NT2/D1 (cell line): ENCODE measurements at regions not wholly inside any gene's neighbourhood (a gene's known extent, or its start where the extent isn't known, plus 50 kb on each side); places are given as distances from the start of the nearest gene placed in this dataset.

Source experiments
- DNase-seq: peaks from one replicate; pipeline ENCODE4 v3.0.0-alpha.2; 2011; ENCODE audit warnings: low read depth, low spot score
- H3K27me3 ChIP-seq: 2 replicates; pipeline ENCODE4 v1.6.0; 2011; ENCODE audit warnings: mild to moderate bottlenecking; ENCODE audit not compliant: insufficient read length, insufficient read depth
- H3K36me3 ChIP-seq: 2 replicates; pipeline ENCODE4 v1.6.1; 2011; ENCODE audit warnings: mild to moderate bottlenecking, low read length, mixed read lengths; ENCODE audit not compliant: insufficient read depth, insufficient read length
- H3K4me1 ChIP-seq: 2 replicates; pipeline ENCODE4 v1.5.1; 2011; ENCODE audit not compliant: insufficient read depth, insufficient read length
- H3K4me3 ChIP-seq: 2 replicates; pipeline ENCODE4 v1.5.1; 2011; ENCODE audit warnings: low read depth; ENCODE audit not compliant: insufficient read length
- H3K9ac ChIP-seq: 2 replicates; pipeline ENCODE4 v1.6.0; 2011; ENCODE audit warnings: low read depth; ENCODE audit not compliant: insufficient read length
- H3K9me3 ChIP-seq: 2 replicates; pipeline ENCODE4 v1.5.1; 2011; ENCODE audit warnings: mild to moderate bottlenecking, low read length; ENCODE audit not compliant: insufficient read depth
- SUZ12 ChIP-seq: IDR thresholded peaks from 2 replicates; pipeline ENCODE4 v1.6.1; 2011; ENCODE audit not compliant: insufficient read length, insufficient read depth; ENCODE audit errors: extremely low read depth
- YY1 ChIP-seq: IDR thresholded peaks from 2 replicates; pipeline ENCODE4 v1.6.1; 2011; ENCODE audit not compliant: insufficient read length, insufficient read depth
- ZNF274 ChIP-seq: IDR thresholded peaks from 2 replicates; pipeline ENCODE4 v1.6.1; 2011; ENCODE audit warnings: mild to moderate bottlenecking, low read depth, low read length

GRCh38 chr11:122337704-122338103 is 221.7 kb upstream of the BLID start:
- DNase-seq: no peak
- Histone ChIP-seq H3K27me3 (no peaks in the 10 kb centered on the region), H3K4me3 (no peak overlapping the region), H3K4me1 (no peaks in the 10 kb centered on the region), H3K36me3 (no peaks in the 10 kb centered on the region), H3K9ac (no peak overlapping the region), H3K9me3 (no peaks in the 10 kb centered on the region)
- TF ChIP-seq ZNF274 (no peak), SUZ12 (no peak), YY1 (no peak)

GRCh38 chr11:122337241-122337640 is 221.2 kb upstream of the BLID start:
- no peak for DNase-seq
- no peaks in the 10 kb centered on the region for H3K27me3 ChIP-seq
- H3K36me3 ChIP-seq: no peaks in the 10 kb centered on the region
- no peaks in the 10 kb centered on the region for H3K4me1 ChIP-seq
- H3K9ac ChIP-seq: no peak overlapping the region
- TF ChIP-seq ZNF274 (no peak), YY1 (no peak), SUZ12 (no peak)
- H3K9me3 ChIP-seq: no peaks in the 10 kb centered on the region
- no peak overlapping the region for H3K4me3 ChIP-seq

- no peak overlapping the region for H3K9ac ChIP-seq
- H3K27me3 ChIP-seq: no peaks in the 10 kb centered on the region
- TF ChIP-seq SUZ12 (no peak), ZNF274 (no peak), YY1 (no peak)
- no peaks in the 10 kb centered on the region for H3K4me1 ChIP-seq
- no peak overlapping the region for H3K4me3 ChIP-seq
- no peaks in the 10 kb centered on the region for H3K36me3 ChIP-seq
- no peak for DNase-seq
- no peaks in the 10 kb centered on the region for H3K9me3 ChIP-seq
Observed at GRCh38 chr11:122336706-122337105, 220.7 kb upstream of the BLID start.

DNA sequence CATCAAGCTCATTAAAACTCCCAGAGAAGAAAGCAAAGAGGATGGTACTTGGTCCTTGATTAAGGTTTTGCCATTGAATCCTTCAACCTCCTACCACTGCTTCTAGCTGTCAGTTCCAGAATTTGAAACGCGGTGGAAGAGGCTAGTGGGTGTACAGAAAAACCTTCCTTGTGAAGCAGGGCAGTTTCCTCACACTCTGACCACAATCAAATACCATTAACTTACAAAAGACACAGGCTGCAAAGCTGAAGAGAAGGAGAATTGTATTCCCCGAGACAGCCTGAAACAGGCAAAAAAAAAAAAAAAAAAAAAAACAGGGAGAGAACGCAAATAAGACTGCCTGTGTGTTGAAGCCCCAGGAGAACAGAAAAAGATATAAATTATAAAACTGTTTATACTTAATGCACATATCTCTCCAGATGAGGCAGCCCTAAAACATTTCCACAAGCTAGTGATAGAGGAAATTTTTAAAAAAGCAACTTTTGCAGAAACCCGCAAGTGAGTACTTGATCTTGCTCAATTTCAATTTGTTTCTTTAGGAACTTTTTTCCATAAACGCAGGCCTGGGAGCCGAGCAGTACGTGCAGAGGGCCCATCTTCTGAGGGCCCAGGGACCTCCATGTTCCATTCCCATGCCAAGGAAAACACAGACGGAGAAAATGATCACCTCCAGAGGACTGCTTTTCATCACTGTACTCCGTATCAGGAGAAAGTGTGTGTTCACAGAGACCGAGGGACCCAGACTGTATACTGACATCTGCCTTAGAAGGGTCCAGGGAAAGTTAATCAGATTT is 218.7 kb upstream of the BLID start:
- TF ChIP-seq ZNF274 (no peak), YY1 (no peak), SUZ12 (no peak)
- Histone ChIP-seq H3K4me3 (no peak overlapping the region), H3K9ac (no peak overlapping the region), H3K36me3 (no peaks in the 10 kb centered on the region), H3K4me1 (no peaks in the 10 kb centered on the region), H3K9me3 (no peaks in the 10 kb centered on the region), H3K27me3 (no peaks in the 10 kb centered on the region)
- DNase-seq: no peak

DNA sequence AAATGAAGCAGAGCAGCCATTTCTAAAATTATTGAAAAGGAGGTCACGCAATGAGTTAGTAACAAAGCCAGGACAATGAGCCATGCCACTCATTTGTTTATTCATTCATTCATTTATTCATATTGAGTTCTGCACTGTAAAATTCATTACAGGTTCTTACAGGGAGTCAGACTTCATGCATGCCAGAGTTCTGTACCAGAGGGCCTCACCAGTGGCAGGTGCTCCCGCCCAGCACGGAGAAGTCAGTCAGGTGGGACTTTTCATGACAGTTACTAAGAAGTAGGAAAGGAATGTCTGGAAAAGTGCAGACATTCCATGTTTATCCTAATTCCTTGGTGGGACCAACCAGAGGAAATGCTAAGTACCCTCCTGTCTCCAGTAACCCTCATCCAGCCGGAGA is 217.5 kb upstream of the BLID start:
- no peak for DNase-seq
- Histone ChIP-seq H3K9me3 (no peaks in the 10 kb centered on the region), H3K36me3 (no peaks in the 10 kb centered on the region), H3K4me3 (no peak overlapping the region), H3K9ac (no peak overlapping the region), H3K4me1 (no peaks in the 10 kb centered on the region), H3K27me3 (no peaks in the 10 kb centered on the region)
- TF ChIP-seq YY1 (no peak), SUZ12 (no peak), ZNF274 (no peak)

DNA sequence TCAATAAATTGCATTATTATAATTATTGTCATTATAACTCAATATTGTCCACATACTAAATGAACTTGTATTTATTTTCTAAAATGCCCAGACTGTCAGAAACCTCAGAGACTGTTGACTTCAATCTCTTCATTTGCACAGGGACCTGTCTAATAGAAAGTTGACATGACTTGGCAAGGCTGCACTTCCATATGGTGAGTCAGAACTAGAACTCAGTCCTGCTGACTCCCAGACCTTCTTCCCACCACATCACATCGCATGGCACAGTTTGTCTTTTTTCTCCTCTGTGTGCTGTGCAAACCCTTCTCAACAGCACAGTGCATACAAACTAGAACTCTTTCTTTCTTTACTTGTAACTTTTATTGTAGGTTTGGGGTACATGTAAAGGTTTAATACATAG is 215.1 kb upstream of the BLID start:
- H3K36me3 ChIP-seq: no peaks in the 10 kb centered on the region
- no peaks in the 10 kb centered on the region for H3K4me1 ChIP-seq
- no peak for TF ChIP-seq YY1
- no peak for TF ChIP-seq ZNF274
- TF ChIP-seq SUZ12: no peak
- H3K9ac ChIP-seq: no peak overlapping the region
- no peak for DNase-seq
- no peaks in the 10 kb centered on the region for H3K9me3 ChIP-seq
- no peaks in the 10 kb centered on the region for H3K27me3 ChIP-seq
- H3K4me3 ChIP-seq: no peak overlapping the region

DNA sequence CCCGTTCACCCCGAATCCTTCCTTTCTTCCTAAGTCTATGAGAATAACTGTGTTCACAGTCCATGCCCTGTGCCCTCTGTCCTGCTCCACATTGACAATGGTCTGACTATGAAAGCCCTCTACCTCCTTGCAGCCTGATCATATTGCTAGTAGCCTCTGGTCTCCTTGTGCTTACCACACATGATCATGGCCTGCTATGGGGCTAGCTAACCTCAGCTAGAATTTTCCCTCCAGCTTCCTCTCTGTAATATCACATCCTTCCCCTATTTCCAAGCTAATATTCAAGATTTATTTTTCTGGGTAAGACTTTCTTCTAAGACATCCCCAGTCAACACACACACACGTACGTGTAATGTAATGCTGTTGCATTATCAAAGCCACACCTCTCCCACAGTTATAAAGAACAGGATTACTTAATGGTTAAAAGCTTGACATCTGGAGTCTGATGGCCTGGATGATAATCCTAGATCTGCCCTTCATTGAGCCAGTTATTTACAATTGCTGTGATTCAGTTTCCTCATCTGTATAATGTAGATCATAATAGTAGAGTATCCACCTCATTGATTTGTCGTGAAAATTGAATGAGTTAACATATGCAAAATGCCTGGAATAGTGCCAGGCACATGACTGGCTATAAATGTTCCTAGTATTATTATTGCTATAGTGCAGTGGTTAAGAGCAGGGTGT is 214.4 kb upstream of the BLID start:
- Histone ChIP-seq H3K4me3 (no peak overlapping the region), H3K27me3 (no peaks in the 10 kb centered on the region), H3K9ac (no peak overlapping the region), H3K4me1 (no peaks in the 10 kb centered on the region), H3K36me3 (no peaks in the 10 kb centered on the region), H3K9me3 (no peaks in the 10 kb centered on the region)
- TF ChIP-seq ZNF274: no peak
- TF ChIP-seq YY1: no peak
- TF ChIP-seq SUZ12: no peak
- DNase-seq: no peak
